ENCODE measurements at regions not wholly inside any gene's neighbourhood (a gene's known extent, or its start where the extent isn't known, plus 50 kb on each side); places are given as distances from the start of the nearest gene placed in this dataset.

GRCh38 chr2:67948057-67948456 is 114.7 kb downstream of the C1D start:
- no peaks in the 10 kb centered on the region for H3K36me3 ChIP-seq
- TF ChIP-seq POLR2A (IDR thresholded peaks at IDR 0.05) (no peak), CTCF (IDR thresholded peaks at IDR 0.05) (no peak)
- no peaks in the 10 kb centered on the region for H3K27me3 ChIP-seq
- peaks cover 0 to 6% of the 10 kb centered on the region in 2 donors for H3K4me1 ChIP-seq
- DNase-seq, result no peak
- H3K4me3 ChIP-seq (replicated peaks in 1 of 3), result no peak overlapping the region
- intact Hi-C loops (cut with DNase I), result no loop called here
- H3K9me3 ChIP-seq, result no peaks in the 10 kb centered on the region
- H3K27ac ChIP-seq, result no peak overlapping the region

GRCh38 chr2:67948506-67948905 is 114.3 kb downstream of the C1D start:
- TF ChIP-seq CTCF (IDR thresholded peaks at IDR 0.05) (no peak), POLR2A (IDR thresholded peaks at IDR 0.05) (no peak)
- intact Hi-C loops (cut with DNase I), result no loop called here
- no peak for DNase-seq
- Histone ChIP-seq H3K4me1 (peaks cover 0 to 6% of the 10 kb centered on the region in 2 donors), H3K36me3 (no peaks in the 10 kb centered on the region), H3K27ac (no peak overlapping the region), H3K27me3 (no peaks in the 10 kb centered on the region), H3K4me3 (replicated peaks in 1 of 3) (no peak overlapping the region), H3K9me3 (no peaks in the 10 kb centered on the region)
- 98% methylated on average over 4 of the region's 4 CpGs for WGBS, 2 donors

- Histone ChIP-seq H3K27ac (no peak overlapping the region), H3K9me3 (no peaks in the 10 kb centered on the region), H3K36me3 (no peaks in the 10 kb centered on the region), H3K4me1 (peaks cover 0 to 6% of the 10 kb centered on the region in 2 donors), H3K27me3 (no peaks in the 10 kb centered on the region), H3K4me3 (replicated peaks in 1 of 3) (no peak overlapping the region)
- TF ChIP-seq POLR2A (IDR thresholded peaks at IDR 0.05) (no peak), CTCF (IDR thresholded peaks at IDR 0.05) (no peak)
- no peak for DNase-seq
- 75 to 93% methylated on average over 2 of the region's 2 CpGs for WGBS, 2 donors
- intact Hi-C loops (cut with DNase I), result no loop called here
Measured at GRCh38 chr2:67950018-67950417, 112.8 kb downstream of the C1D start.

- Histone ChIP-seq H3K36me3 (no peaks in the 10 kb centered on the region), H3K4me3 (replicated peaks in 1 of 3) (no peak overlapping the region), H3K27ac (no peak overlapping the region), H3K27me3 (no peaks in the 10 kb centered on the region), H3K9me3 (no peaks in the 10 kb centered on the region), H3K4me1 (peaks cover 0 to 5% of the 10 kb centered on the region in 2 donors)
- intact Hi-C loops (cut with DNase I), result no loop called here
- DNase-seq, result no peak
- WGBS, 2 donors, result 60 to 69% methylated on average over 2 of the region's 2 CpGs
- no peak for TF ChIP-seq CTCF (IDR thresholded peaks at IDR 0.05)
- no peak for TF ChIP-seq POLR2A (IDR thresholded peaks at IDR 0.05)
Measured at GRCh38 chr2:67950919-67951318, 111.9 kb downstream of the C1D start.

- TF ChIP-seq POLR2A (IDR thresholded peaks at IDR 0.05) (no peak), CTCF (IDR thresholded peaks at IDR 0.05) (no peak)
- Histone ChIP-seq H3K27me3 (no peaks in the 10 kb centered on the region), H3K27ac (no peak overlapping the region), H3K4me1 (no peaks in the 10 kb centered on the region), H3K4me3 (replicated peaks in 1 of 3) (no peak overlapping the region), H3K9me3 (no peaks in the 10 kb centered on the region), H3K36me3 (no peaks in the 10 kb centered on the region)
- DNase-seq, result no peak
- intact Hi-C loops (cut with DNase I), result no loop called here
- 81 to 87% methylated on average over 4 of the region's 4 CpGs for WGBS, 2 donors
Measured at GRCh38 chr2:67952066-67952465, 110.7 kb downstream of the C1D start.
